ENCODE measurements at regions not wholly inside any gene's neighbourhood (a gene's known extent, or its start where the extent isn't known, plus 50 kb on each side); places are given as distances from the start of the nearest gene placed in this dataset.

GRCh38 chr6:109235481-109236038 lies 140.3 kb downstream of the CEP57L1 start:
- CTCF ChIA-PET, result no interaction called here
- DNase-seq (ENCODE audit: low read depth, low spot score), result no peak
- Histone ChIP-seq H3K9ac (replicated peaks; ENCODE audit: extremely low read depth, insufficient read depth, low read length) (no peak overlapping the region), H3K79me2 (ENCODE audit: control insufficient read depth, insufficient read depth, low read length) (no peaks in the 10 kb centered on the region), H3K27me3 (ENCODE audit: control insufficient read depth in 2 of 2, insufficient read depth in 2 of 2, low read length in 2 of 2) (no peaks in the 10 kb centered on the region), H3K4me3 (replicated peaks in 1 of 3; ENCODE audit: insufficient read depth in 1 of 3, low read depth in 1 of 3, low read length in 3 of 3) (no peak overlapping the region), H3K4me2 (ENCODE audit: insufficient read depth, low read length) (no peak overlapping the region), H3K27ac (ENCODE audit: insufficient read depth, low read depth, low read length) (no peak overlapping the region), H3K36me3 (ENCODE audit: control insufficient read depth in 2 of 2, extremely low read depth in 1 of 2, insufficient read depth in 2 of 2, low read length in 2 of 2) (no peaks in the 10 kb centered on the region), H3K4me1 (ENCODE audit: control insufficient read depth, extremely low read depth, insufficient read depth, low read length) (peaks cover 9% of the 10 kb centered on the region), H3K9me1 (replicated peaks; ENCODE audit: control insufficient read depth, extremely low read depth, insufficient read depth, low read length) (no peaks in the 10 kb centered on the region), H2AFZ (ENCODE audit: low read depth, low read length) (no peak overlapping the region), H4K20me1 (replicated peaks; ENCODE audit: control insufficient read depth, extremely low read depth, insufficient read depth, low read length) (no peaks in the 10 kb centered on the region), H3K9me3 (replicated peaks; ENCODE audit: control insufficient read depth, insufficient read depth, low read length) (no peaks in the 10 kb centered on the region)
- TF ChIP-seq POLR2AphosphoS5 (IDR thresholded peaks at IDR 0.05; ENCODE audit: insufficient read depth, low read depth, low read length) (no peak), FOS (IDR thresholded peaks at IDR 0.05; ENCODE audit: borderline replicate concordance, insufficient read depth, low read length) (no peak), CTCF (IDR thresholded peaks at IDR 0.05; ENCODE audit: extremely low read depth in 1 of 2, insufficient read depth in 1 of 2, low read depth in 1 of 2, low read length in 2 of 2) (no peak), GATA2 (IDR thresholded peaks at IDR 0.05; ENCODE audit: insufficient read depth, insufficient read length, low read depth, low read length) (no peak), MYC (IDR thresholded peaks at IDR 0.05; ENCODE audit: low read depth, low read length) (no peak), MAX (IDR thresholded peaks at IDR 0.05; ENCODE audit: insufficient read depth, insufficient read length) (no peak), JUN (IDR thresholded peaks at IDR 0.05; ENCODE audit: borderline replicate concordance, insufficient read depth, insufficient read length, low read depth) (no peak), POLR2A (IDR thresholded peaks at IDR 0.05; ENCODE audit: low read depth, low read length) (no peak), EZH2 (IDR thresholded peaks at IDR 0.05; ENCODE audit: borderline replicate concordance, low read depth, low read length, severe bottlenecking) (no peak)
- dilution Hi-C loops (cut with MboI; ENCODE audit: extremely low pct_ligation_motif_present, low sequenced_read_pairs) (no loop called here), intact Hi-C loops (cut with micrococcal nuclease) (no loop called here)
- no peak for FAIRE-seq
- no TSS peak for BruUV-seq (replicated peaks)
- POLR2A ChIA-PET, result no interaction called here
